Activated T-helper 1 cell treated with Interleukin-2 at 50 U/mL for 16 hours (primary cell): ENCODE measurements at regions not wholly inside any gene's neighbourhood (a gene's known extent, or its start where the extent isn't known, plus 50 kb on each side); places are given as distances from the start of the nearest gene placed in this dataset.

ENCODE experiments used
- DNase-seq: peaks from one replicate; pipeline ENCODE4 v3.0.0-alpha.2; 2020; ENCODE audit warnings: low read depth

DNA sequence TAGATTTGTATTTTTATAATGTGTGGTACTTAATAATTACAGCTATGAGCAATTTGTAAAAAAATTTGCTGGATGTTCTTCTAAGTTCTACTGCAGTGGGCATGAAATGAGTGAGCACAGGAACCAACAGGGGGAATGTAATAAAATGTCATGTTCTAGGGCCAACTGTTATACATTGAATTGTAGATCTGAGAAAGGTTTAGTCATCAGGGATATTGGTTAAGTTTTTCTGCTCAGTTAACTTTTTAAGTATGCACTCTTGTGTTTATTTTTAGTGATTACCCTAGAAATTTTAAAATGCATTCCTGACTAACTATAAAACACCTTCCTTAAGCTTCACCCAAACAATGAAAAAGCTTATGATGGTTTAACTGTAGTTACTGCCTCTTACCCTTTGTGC, 101.8 kb downstream of the CAND1 start:
- no peak for DNase-seq

DNA sequence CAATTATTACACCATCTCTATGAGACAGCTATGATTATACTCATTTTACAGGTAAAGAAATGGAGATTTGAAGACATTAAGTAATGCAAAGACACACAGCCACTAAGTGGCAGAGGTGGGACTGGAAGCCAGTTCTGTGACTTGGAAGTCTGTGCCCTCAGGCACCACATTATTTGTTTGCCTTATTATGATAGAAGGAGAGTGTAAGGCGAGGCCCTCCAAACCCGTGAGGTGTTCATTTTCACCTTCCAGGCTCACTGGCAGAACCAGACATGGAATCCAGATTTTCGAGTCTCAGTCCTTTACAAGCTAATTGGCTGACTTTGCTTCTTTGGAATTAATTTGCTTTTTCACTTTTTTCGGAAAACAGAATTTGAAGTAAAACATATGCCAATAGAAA, 107.9 kb downstream of the CAND1 start:
- DNase-seq: no peak

DNA sequence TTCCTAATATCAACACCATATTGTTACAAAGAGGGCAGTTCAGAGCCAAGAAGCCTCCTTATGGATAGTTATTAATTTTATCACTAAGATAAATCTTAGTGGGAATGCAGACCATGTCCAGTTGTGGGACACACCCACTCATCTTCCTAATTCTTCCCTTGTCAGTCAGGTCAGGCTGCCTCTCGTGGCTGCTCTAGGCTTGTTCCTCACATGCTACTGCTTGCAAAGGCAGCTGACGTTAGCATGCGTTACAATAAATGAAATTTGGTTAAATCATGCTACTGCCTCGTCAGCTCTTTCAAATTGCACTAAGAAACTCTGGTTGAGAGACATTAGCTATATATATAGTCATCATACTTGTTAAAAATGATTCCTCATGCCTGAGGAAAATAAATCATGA, 108.4 kb downstream of the CAND1 start:
- DNase-seq: no peak

DNA sequence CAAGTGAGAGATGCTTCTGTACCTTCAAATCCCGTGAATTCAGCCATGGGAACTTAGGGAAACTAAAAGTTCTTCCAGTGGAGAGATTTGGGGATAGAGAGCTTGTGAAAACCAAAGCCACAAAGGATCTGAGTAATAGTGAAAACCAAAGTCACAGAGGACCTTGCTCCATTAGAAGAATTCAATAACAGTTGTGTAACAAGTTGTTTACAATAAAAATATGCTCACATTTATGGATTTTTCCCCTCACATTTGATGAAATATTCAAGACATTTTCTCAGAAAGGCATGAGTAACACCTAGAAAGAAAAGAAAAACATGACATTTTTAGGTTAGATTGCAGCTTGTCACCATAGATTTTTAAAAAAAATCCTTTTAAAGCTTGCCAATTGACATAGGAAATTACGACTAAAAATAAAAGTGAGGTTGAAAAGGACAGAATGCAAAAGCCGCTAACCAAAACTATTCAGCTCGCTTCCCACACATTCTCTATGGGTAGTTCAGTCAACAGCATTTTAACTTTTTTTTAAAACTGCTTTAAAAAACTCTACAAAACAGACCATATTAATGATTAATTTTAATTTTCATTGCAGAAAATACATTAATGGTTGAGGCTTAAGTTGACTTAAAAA, 113.2 kb downstream of the CAND1 start:
- no peak for DNase-seq

DNA sequence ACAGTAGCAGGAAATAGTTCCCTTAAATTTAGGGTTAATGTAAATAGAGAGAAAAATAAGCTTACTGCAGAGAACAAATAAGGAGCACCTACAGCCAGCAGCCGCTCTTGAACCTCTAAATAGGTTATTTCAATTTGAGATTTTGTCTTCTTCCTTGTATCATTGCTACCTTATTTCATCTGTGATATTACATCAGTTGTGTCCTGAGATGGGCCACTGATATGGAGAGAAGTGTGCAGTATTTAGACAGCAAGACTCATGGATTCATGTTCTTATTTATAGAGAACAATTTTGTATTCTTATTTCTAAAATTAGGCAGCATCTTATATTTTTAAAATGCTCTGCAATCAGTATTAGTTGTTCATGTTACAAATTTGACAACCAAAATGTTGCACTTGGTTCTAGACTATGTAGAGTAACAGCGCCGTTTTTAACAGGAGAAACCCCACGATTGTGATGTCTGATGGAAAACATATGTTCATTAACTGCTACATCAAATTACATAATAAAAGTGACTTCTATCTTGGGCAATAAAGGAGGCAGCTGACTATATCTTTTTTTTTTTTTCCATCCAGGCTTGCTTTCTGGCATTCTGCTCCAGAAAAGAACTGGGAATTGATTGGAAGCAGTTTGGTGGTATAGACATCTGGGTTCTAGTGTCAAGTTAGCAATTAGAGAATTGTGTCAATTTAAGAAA, 117.9 kb downstream of the CAND1 start:
- DNase-seq: no peak

DNA sequence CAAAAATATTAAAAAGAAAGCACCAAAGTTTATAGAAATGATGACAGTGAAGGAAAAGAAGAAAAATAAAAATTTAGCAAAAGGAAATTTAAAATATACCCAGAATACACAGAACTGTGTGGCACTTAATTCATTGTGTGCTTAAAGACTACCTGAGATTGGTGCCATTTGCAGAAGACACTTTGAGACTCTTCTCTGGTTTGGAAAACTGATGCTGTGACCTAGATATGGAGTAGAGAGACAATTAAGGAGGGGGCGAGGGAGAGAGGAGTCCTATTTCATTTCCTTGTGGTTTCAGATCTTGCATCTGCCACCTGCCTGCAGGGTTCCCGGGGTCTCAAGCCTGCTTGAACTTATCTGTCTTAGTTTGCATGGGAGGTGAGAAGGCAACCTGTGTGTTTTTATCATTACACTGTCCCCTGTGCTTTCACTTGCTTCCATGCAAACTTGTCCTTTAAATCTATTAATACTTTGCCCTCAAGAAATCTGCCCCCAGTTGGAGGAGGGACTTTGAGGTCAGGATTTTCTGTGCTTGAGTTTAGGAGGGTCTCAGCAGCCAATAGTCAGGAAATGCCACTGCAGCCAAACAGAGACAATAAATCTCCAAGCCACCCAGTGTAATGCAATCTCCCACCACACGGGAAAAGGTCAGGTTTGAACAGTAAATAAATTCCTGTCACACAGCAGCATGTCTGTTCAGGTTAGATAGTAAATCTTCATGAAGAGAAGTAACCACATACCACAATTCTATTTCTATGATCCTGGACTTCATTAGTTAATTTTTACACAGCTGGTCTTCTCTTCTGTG, 119.4 kb downstream of the CAND1 start:
- DNase-seq: no peak

DNA sequence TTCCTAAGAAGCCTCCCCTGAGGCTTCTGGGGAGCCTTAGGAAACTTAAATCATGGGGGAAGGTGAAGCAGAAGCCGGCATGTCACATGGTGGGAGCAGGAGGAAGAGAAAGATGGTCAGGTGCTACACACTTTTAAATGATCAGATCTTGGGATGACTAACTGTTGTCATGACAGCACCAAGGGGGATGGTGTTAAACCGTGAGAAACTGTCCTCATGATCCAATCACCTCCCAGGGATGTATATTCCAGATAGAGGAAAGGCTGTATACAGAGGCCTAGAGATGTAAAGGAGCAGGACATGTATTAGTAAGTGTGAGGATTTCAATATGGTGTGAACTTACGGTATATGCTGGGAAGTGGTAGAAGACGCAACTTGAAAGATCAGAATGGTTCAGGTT, 121.1 kb downstream of the CAND1 start:
- no peak for DNase-seq

DNA sequence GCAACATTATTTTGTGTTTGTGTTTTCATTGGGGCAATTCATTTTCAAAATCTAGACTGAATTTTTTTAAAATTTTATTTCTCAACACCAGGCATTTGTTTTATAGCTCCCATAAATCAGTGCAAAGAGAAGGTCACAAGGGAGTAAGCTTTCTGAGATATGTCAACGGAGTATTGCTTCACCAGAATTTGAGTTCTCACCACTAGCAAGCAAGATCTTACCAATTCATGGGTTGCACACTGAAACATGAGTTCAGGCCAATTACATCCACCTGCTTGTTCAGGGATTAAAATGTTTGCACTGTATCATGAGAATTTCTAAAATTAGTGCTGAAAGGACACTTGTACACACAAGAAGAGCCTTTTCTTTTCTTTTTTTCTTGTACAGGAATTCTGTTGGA, 121.9 kb downstream of the CAND1 start:
- no peak for DNase-seq

DNA sequence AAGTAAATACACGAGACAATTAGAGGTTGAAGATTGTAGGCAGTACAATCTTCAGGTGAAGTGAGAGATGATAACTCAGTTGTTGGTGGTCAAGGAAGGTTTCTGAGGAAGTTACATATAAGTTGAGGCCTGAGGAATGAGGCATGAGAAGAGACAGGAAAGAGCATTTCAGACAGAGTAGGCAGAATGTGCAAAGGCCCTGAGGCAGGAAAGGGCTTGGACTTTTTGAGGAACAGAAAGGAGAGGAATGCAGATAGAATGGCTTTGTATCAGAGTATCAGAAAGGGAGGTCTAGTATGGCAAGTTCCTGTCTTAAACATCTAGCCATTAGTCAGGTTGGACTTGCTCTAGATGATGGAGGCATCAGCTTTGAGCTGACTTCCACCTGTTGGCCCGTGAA, 122.5 kb downstream of the CAND1 start:
- no peak for DNase-seq

DNA sequence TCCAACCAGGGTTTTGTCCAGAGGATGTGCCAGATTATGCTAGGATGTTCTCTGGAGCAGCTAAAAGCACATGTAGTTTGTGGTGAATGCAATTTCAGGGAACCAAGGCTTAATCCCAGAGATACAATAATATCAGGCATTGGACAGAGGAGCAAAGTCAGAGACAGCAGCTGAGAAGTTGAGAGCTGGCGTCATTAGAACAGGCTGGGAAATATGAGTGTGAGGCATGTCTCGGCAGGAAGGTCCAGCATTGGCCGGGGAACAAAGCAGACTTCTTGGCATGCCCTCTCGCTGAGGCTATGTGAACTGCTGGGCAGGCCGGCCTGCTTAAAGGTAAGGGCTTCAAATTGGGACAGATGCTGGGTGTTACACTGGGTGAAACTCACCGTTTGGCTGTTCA, 125.4 kb downstream of the CAND1 start:
- no peak for DNase-seq

DNA sequence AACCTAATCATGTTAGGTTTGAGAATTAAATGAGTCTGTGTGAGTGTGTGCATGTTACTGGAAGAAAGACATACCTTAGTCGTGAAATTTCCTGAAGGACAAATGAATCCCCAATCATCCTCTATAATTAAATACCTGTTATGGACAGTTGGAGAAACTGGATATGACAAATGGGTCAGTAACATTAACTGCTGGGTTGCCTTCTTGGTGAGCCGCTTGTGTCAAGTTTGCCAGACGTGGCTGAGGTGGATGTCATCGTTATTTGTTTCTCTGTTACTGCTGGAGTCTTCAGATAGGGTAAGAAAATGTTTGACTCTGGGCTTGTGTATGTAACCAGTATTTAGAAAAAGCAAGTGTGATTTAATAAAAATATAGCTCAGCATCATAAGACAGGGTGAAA, 131.6 kb downstream of the CAND1 start:
- DNase-seq: no peak

DNA sequence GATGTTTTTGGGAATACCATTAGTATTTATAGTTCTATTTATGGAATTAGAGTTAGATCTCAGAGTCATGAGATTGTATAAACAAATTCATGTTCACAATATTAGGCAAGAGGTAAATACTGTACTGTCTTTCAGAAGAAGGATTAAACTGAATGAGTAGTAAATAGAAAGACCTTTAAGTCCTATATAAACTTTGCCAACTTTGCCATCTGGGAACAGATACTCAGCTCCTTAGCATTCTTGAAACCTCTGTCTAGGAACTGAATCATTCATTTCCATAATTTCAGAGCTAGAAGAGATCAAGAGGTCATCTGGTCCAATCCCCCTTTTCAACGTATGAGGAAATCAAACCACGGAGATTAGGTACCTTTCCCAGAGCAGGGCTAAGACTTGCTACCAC, 141.1 kb downstream of the CAND1 start:
- DNase-seq: no peak

DNA sequence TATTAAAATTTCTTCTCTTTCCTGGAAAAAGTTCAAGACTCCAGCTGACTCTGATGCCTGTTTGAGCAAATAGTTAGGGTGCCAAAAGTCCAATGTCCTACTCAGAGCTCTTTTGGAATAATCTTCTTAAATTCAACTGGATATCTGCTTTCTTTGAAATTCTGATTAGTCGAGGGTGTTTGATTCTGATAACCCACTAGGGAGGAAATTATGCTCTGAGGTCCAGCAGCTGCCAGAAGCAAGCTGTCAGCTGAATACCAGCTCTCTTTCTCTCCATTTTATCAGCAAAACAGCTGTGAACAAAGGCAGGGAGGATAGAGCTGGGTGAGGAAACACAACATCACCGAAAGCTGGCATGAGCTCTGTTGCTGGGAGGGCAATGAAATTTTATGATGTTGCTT, 141.5 kb downstream of the CAND1 start:
- DNase-seq: no peak

DNA sequence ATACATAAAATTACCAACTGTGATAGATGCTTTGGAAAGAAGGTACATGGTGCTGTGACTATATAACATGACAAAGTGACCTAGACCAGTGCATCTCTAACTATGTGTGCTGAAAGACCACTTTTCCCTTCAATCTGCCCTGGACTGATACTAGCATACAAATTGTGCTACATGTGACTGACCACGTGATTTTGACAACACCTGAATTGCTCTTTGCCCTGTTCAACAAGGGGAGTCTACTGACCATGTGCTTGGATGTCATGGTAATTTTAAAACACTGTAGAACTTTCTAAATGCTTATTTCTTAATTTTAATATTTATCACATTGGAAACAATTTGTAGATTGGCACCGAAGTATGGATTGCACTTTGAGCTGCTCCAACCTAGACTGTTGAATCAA, 142.4 kb downstream of the CAND1 start:
- DNase-seq: no peak

DNA sequence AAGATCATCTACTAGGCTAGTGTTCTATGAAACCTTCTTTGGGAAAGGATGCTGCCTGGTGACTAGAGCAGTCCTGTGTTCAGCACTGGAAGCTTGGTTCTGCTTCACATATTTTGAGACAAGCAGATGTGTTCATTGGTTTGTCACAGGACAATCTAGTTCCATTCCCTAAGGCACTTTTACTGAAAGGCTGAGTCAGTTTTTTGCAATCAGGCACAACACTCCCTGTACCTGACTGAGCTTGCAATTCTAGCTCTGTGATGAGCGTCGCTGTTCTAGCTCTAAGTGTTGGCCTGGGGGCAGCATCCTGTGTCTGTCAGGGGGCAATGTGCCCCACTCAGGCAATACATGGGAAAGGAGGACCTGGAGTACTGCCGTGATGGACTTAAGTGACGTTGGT, 144.4 kb downstream of the CAND1 start:
- no peak for DNase-seq

DNA sequence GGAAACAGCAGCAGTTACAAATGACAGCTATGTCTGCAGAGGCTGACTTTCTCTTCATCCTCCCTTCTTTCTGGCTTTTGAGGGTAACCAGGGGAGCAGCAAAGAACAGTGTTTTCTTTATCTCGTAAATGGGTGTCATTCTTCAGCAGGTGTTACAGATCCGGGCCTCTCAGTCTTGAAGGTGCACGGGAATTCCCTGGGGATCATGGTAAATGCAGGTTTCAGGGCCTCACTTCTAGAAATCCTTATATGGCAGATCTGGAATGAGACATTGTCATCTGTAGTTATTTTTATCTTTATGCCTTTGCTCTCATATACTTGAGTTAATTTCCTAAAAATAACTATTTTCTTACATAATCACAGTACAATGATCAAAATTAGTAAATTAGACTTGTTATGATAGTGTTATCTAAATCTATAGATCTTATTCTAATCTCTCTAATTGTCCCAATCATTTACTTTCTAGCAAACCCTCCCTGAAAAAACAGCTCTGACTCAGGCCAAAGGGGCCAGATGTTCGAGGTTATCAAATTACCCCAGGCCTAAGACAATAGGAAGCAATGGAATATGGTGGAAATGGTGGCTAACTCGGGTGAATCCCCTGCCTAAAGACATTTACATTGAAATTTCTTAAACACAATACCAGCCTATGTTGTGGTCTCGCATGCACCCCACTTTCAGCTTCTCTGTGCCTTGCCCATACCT, 145.0 kb downstream of the CAND1 start:
- DNase-seq: no peak

DNA sequence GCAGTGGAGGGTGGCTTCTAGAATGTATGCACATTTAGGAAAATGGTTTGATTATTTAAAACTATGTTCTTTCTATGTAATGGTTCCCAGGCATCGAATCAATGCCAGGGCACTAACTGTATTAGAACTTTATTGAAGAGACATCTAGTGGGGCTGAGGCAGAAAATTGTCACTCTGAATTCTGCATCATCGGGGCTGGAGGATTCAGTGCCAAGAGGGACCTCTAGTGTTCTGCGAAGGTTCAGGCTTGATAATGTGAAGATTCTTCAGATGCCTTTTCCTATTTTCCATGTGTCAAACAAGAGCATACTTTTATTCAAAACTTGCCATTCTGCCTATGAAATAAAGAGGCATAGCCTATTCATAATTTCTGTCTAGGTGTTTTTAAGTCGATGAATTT, 146.3 kb downstream of the CAND1 start:
- DNase-seq: no peak

DNA sequence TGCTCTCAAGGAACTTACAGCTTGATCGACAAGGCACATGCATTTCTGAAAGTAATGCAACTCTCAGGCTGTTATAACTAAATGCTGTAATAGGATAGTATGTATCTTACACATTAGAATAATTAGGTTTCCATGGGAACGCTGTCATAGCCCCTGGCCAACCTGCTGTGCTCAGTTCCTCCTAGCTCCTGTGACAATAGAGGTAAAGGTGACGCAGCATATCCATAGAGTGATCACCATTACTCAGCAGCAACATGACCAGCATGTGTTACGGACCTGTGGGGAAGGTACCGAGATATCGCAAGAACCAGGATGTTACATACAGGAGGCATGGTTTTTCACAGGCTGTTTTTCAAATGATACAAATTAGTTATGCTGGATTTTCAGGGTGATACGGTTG, 150.7 kb downstream of the CAND1 start:
- no peak for DNase-seq

DNA sequence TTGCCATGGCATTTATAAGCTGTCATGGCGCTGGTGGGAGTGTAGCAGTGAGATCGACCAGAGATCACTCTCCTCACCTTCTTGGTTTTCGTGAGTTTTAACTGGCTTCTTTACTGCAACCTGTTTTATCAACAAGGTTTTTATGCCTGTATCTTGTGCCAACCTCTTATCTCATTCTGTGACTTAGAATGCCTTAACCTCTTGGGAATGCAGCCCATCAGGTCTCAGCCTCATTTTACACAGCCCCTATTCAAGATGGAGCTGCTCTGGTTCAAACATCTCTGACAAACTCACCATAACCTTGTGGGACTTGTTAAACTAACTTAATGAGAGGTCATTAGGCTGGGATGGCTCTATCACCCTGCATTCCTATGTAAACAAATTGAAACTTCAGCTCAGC, 151.3 kb downstream of the CAND1 start:
- DNase-seq: no peak

DNA sequence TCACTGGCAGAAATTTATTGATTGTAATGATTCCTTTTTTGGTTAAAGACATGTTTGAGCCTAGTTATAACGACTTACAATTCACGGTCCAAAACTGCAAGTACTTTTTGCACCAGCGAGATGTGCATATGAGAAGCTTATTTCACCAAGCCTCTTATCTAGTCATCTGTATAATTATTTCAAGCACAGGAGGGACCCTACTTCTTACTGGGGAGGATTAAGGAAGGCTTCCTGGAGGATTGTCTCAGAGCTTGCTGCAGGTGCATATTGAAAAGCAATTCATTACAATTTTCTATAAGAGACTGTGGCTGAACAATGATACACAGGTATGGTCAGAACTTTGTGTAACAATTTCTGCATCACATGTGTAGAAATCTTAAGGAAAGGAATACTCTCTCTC, 152.9 kb downstream of the CAND1 start:
- no peak for DNase-seq

DNA sequence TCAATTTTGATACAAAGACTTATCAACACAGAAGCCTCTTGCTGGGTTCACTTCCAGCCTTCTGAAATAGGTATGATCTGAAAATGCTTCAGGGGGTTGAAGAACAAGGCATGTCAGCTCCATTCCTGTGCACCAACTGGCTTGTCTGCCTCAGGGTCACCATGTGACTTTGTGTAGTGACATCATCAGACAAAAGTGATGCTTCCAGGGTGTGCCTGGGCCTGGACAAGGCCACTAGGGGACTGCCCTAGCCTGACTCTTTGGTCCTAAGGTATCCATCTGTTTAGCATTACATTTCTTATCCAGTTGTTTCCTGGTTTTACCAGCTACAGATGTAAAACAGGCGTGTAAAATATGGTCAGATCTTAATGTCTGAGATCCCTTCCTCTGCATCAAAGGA, 155.6 kb downstream of the CAND1 start:
- DNase-seq: no peak

DNA sequence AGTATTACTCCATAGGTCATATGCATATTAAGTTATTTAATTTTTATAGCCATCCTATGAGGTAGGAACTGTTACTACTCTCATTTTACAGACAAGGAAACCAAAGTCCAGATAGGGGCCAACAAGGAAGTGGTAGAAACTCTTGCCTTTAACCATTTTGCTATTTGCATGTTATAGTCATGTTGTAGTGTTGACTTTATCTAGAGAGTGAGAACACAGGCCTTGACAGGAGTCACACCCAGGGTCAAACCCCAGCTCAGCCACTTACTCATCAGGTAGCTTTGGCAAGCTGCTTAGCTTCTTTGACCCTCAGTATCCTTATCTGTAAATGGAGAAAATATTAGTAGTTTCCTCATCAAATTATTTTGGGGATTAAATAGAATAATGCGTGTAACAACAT, 156.2 kb downstream of the CAND1 start:
- DNase-seq: no peak

DNA sequence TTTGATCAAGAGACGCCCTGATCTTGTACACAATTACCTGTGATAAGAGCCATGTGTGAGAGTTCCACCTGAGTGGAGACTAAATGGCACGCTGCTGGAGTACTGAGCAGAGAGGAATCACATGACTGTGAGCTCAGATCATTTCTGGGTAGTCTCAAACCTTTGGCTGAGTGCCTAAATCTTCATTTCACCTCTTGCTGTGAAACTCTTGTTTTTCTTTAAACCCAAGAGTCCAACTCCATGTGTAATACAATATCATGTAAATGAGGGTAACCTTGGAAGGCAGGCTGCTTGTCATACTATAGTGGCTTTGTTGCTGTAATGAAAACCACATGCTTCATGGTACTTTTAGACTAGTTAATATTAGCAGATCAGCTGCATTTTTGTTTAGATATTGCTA, 156.9 kb downstream of the CAND1 start:
- DNase-seq: no peak
